ENCODE measurements at regions not wholly inside any gene's neighbourhood (a gene's known extent, or its start where the extent isn't known, plus 50 kb on each side); places are given as distances from the start of the nearest gene placed in this dataset.

DNA sequence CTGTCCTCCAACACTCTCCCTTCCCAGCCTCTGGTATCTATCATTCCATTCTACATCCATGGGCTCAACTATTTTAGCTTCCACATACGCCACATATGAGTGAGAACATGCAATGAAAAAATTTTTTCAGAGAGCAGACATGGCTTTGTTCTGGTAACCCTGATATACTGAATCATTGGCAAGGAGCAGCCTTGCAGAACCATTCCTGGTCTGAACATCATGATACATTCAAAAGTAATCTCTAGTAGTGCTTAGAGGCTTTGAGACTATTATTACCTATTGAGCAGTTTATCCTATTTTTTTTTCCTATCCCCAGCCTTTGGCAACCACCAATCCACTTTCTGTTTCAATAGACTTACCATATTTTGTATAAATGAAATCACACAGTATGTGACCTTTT, 393.1 kb upstream of the KCNH7 start:
- DNase-seq (no peak), ATAC-seq (no peak)
- Histone ChIP-seq H3K27ac (ENCODE audit: low read length) (no peak overlapping the region), H3K4me3 (ENCODE audit: low read length) (no peak overlapping the region), H3K4me1 (ENCODE audit: control insufficient read depth, insufficient read depth, low read length) (no peaks in the 10 kb centered on the region), H3K9me3 (ENCODE audit: control insufficient read depth, low read length) (no peaks in the 10 kb centered on the region), H3K27me3 (ENCODE audit: control insufficient read depth, insufficient read depth) (no peaks in the 10 kb centered on the region)
- intact Hi-C loops (cut with DNase I), result no loop called here
- WGBS, result 88% methylated on average over 1 of the region's 1 CpG

DNA sequence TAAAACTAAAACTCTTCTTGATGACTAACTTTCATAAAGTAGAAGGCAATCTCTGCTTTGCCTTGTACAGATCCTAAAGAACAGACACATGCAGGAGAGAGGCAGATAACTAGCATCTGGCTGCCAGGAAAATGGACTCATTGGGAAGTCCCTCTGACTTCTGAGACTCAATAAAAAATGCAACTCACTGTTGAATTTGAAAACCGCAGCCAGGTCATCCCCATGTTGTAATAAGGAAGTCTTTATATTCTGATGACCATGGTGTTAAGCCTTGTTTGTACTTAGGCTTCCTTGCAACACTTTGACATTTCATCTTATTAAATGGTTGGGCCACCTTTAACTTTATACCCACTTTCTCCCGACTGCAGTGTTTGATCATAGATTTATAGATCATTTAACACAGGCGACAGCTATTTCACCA, 375.1 kb upstream of the KCNH7 start:
- Histone ChIP-seq H3K9me3 (ENCODE audit: control insufficient read depth, low read length) (no peaks in the 10 kb centered on the region), H3K4me1 (ENCODE audit: control insufficient read depth, insufficient read depth, low read length) (no peaks in the 10 kb centered on the region), H3K27ac (ENCODE audit: low read length) (no peak overlapping the region), H3K27me3 (ENCODE audit: control insufficient read depth, insufficient read depth) (no peaks in the 10 kb centered on the region), H3K4me3 (ENCODE audit: low read length) (no peak overlapping the region)
- no peak for DNase-seq
- ATAC-seq, result no peak
- intact Hi-C loops (cut with DNase I), result no loop called here
- 82% methylated on average over 3 of the region's 3 CpGs for WGBS

DNA sequence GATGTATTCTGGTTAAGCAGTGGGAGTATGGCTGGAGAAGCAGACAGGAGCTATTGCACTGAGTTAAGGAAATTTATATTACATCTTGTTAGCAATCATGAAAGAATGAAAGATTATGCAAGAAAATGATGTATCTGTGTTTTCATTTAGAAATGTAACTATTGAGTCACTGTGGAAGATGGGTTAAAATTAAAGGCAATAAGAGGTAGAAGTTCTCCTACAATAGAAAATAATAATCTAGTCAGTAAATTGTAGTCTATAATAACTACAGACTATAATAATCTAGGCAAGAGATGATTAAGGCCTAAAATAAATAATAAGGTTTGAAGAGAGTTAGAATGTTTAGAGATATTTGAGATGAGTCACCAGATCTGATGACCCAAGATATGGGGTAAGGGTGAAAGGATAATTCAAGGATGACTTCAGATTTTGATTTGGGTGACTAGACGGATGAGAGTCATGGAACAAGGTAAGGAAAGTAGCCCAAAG, 371.9 kb upstream of the KCNH7 start:
- DNase-seq, result no peak
- H3K4me3 ChIP-seq (ENCODE audit: low read length), result no peak overlapping the region
- no peaks in the 10 kb centered on the region for H3K9me3 ChIP-seq (ENCODE audit: control insufficient read depth, low read length)
- H3K27ac ChIP-seq (ENCODE audit: low read length), result no peak overlapping the region
- H3K27me3 ChIP-seq (ENCODE audit: control insufficient read depth, insufficient read depth), result no peaks in the 10 kb centered on the region
- 87% methylated on average over 1 of the region's 1 CpG for WGBS
- intact Hi-C loops (cut with DNase I), result no loop called here
- H3K4me1 ChIP-seq (ENCODE audit: control insufficient read depth, insufficient read depth, low read length), result no peaks in the 10 kb centered on the region
- no peak for ATAC-seq

DNA sequence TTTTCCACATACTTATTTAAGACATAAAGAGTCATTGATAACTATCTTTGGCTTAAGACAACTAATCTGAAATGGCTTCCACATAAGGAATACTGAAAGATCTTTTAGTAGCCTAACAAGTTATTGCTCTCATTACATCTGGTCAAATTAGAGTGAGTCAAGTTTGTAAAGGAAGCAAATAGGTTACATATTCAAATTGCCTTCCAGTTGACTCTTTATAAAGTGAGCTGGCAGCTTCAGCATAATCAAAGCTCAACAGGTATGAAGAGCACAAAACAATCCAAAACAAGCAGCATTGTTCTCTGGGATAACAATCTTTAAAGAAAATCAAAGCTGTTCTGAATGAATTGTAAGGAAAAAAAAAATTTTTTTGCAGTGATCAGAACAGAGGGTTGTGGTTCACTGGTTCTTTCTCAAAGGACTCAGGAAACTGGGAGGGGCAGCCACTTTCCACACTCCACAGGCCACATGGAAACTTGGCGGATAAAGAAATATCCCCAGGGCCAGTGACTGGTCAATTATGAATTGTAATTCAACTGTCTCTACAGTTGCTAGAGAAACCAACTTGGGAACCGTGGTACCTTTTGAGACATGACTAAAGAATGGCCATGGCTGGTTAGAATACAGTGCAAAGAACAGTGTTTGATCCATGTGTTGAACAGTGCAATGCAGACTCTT, 369.3 kb upstream of the KCNH7 start:
- Histone ChIP-seq H3K27me3 (ENCODE audit: control insufficient read depth, insufficient read depth) (no peaks in the 10 kb centered on the region), H3K4me3 (ENCODE audit: low read length) (no peak overlapping the region), H3K9me3 (ENCODE audit: control insufficient read depth, low read length) (no peaks in the 10 kb centered on the region), H3K4me1 (ENCODE audit: control insufficient read depth, insufficient read depth, low read length) (no peaks in the 10 kb centered on the region), H3K27ac (ENCODE audit: low read length) (no peak overlapping the region)
- intact Hi-C loops (cut with DNase I), result no loop called here
- DNase-seq (no peak), ATAC-seq (no peak)
- 75% methylated on average over 2 of the region's 2 CpGs for WGBS

DNA sequence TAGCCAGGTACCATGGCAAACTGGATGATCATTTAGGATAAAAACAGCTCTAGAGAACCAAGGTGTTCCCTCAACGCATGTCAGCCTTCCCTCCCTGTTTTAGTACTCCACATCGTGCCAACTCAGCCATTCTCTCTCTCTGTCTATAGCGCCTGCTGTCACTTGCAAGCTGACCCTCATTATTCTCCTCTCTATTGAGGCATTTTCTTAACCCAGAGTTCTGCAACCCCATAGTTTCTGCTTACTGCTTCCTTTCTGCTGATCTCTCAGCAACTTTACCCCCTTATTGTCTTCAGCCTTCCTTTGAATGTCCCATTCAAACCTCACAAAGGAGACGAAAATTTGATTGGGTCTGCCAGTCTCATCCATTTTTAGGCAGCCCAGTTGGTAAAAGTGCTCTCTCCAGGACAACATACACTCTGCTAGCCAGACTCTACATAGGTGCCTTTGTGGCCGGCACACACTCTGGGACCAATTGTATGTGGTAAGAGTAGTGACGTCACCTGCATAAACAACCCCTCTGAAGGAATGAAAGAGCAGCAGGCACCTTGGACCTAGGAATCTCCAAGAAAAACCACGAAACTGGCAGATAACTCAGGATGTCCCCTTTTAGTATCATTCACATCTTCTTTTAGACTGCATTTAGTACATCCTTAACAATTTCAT, 367.2 kb upstream of the KCNH7 start:
- no peak for ATAC-seq
- DNase-seq, result no peak
- 69% methylated on average over 7 of the region's 7 CpGs for WGBS
- Histone ChIP-seq H3K9me3 (ENCODE audit: control insufficient read depth, low read length) (no peaks in the 10 kb centered on the region), H3K27ac (ENCODE audit: low read length) (no peak overlapping the region), H3K4me3 (ENCODE audit: low read length) (no peak overlapping the region), H3K4me1 (ENCODE audit: control insufficient read depth, insufficient read depth, low read length) (no peaks in the 10 kb centered on the region), H3K27me3 (ENCODE audit: control insufficient read depth, insufficient read depth) (no peaks in the 10 kb centered on the region)
- intact Hi-C loops (cut with DNase I), result no loop called here

DNA sequence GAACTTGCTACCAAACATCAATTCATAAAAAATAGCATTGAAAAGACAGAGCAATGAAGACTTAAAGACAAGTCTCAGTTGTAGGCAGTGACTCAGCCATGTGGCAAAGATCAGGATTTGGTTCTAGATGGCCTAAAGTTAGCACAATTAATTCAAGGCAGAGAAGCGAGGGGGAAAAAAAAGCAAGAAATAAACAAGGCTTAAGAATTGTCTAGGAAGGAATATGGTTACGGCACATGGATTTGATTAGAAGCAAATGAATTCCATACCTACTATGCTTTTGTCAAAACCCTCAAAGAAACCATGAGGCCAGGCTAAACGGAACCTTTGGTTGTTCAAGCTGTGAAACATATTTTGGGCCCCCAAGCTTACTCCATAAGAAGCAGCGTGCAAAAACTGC, 362.2 kb upstream of the KCNH7 start:
- WGBS, result 89% methylated on average over 4 of the region's 4 CpGs
- Histone ChIP-seq H3K4me3 (ENCODE audit: low read length) (no peak overlapping the region), H3K4me1 (ENCODE audit: control insufficient read depth, insufficient read depth, low read length) (no peaks in the 10 kb centered on the region), H3K9me3 (ENCODE audit: control insufficient read depth, low read length) (no peaks in the 10 kb centered on the region), H3K27me3 (ENCODE audit: control insufficient read depth, insufficient read depth) (no peaks in the 10 kb centered on the region), H3K27ac (ENCODE audit: low read length) (no peak overlapping the region)
- intact Hi-C loops (cut with DNase I), result no loop called here
- DNase-seq (no peak), ATAC-seq (no peak)

DNA sequence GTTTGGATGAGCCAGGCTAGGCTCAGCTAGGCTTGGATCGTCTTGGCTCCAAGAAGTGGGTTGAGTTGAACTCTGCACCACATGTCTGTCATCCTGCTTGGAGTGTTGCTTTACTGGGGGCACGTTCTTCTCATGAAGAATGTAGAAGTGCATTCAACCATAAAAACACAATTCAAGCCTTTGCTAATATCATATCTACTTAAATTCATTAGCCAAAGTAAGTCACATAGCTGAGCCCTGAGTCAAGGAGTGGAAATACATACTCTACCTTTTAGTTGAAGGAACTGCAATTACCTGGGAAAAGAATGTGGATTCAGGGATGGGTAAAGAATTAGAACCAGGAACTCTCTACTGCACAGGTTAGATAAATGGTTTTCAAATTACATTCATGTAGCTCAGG, 360.4 kb upstream of the KCNH7 start:
- H3K27ac ChIP-seq (ENCODE audit: low read length), result no peak overlapping the region
- no peak overlapping the region for H3K4me3 ChIP-seq (ENCODE audit: low read length)
- H3K4me1 ChIP-seq (ENCODE audit: control insufficient read depth, insufficient read depth, low read length), result no peaks in the 10 kb centered on the region
- no peaks in the 10 kb centered on the region for H3K9me3 ChIP-seq (ENCODE audit: control insufficient read depth, low read length)
- 78% methylated on average over 2 of the region's 2 CpGs for WGBS
- intact Hi-C loops (cut with DNase I), result loop anchor here in 2 of 4 donors (10.0 kb wide), 1 partner anchor 1236 kb away; no protein-coding TSS in a partner anchor
- DNase-seq (no peak), ATAC-seq (no peak)
- H3K27me3 ChIP-seq (ENCODE audit: control insufficient read depth, insufficient read depth), result no peaks in the 10 kb centered on the region

DNA sequence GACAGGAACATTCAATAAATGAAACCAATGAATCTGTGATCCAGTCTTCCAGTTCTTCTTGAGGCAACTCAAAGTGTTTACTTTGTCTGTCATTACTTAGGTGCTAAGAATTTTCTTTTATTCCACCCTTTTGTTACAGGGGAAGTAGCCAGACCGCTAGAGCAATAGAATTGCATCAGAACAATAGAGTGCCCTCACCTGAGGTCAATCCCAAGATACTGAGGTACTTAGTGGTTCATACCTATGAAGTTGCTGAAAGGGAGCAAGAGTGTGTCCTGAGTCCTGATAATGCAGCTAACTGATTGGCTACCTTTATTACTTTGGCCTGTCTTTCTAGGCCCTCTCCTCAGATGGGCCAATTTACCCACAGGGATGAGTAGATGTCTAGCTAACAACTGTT, 359.4 kb upstream of the KCNH7 start:
- intact Hi-C loops (cut with DNase I), result loop anchor here in 2 of 4 donors (10.0 kb wide), 1 partner anchor 1237 kb away; no protein-coding TSS in a partner anchor
- 87% methylated on average over 1 of the region's 1 CpG for WGBS
- H3K4me3 ChIP-seq (ENCODE audit: low read length), result no peak overlapping the region
- no peaks in the 10 kb centered on the region for H3K4me1 ChIP-seq (ENCODE audit: control insufficient read depth, insufficient read depth, low read length)
- H3K27me3 ChIP-seq (ENCODE audit: control insufficient read depth, insufficient read depth), result no peaks in the 10 kb centered on the region
- no peak overlapping the region for H3K27ac ChIP-seq (ENCODE audit: low read length)
- no peaks in the 10 kb centered on the region for H3K9me3 ChIP-seq (ENCODE audit: control insufficient read depth, low read length)
- DNase-seq, result no peak
- ATAC-seq, result no peak

DNA sequence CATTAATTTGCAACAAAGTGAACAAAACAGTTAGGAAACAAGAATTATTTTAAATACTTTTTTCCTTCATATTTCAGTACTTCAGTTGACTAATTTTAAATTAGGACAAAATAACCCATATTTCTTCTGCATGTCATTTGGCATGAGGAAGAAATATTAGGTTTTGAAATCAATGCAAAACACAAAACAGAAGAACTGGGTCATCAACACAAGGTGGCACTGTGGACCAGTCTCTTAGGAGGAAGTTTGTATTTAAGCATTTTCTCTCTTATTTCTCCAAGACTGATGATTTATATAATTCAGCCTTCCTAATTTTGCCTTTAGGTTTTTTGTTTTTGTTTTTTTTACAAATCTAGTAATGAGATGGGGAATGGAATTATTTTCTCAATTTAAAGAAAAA, 352.8 kb upstream of the KCNH7 start:
- Histone ChIP-seq H3K27ac (ENCODE audit: low read length) (no peak overlapping the region), H3K4me3 (ENCODE audit: low read length) (no peak overlapping the region), H3K27me3 (ENCODE audit: control insufficient read depth, insufficient read depth) (no peaks in the 10 kb centered on the region), H3K9me3 (ENCODE audit: control insufficient read depth, low read length) (no peaks in the 10 kb centered on the region), H3K4me1 (ENCODE audit: control insufficient read depth, insufficient read depth, low read length) (no peaks in the 10 kb centered on the region)
- no peak for DNase-seq
- ATAC-seq, result no peak
- intact Hi-C loops (cut with DNase I), result loop anchor here in 3 of 4 donors (5.0 to 10.0 kb wide), 2 partner anchors 1241 to 1243 kb away; no protein-coding TSS in a partner anchor

DNA sequence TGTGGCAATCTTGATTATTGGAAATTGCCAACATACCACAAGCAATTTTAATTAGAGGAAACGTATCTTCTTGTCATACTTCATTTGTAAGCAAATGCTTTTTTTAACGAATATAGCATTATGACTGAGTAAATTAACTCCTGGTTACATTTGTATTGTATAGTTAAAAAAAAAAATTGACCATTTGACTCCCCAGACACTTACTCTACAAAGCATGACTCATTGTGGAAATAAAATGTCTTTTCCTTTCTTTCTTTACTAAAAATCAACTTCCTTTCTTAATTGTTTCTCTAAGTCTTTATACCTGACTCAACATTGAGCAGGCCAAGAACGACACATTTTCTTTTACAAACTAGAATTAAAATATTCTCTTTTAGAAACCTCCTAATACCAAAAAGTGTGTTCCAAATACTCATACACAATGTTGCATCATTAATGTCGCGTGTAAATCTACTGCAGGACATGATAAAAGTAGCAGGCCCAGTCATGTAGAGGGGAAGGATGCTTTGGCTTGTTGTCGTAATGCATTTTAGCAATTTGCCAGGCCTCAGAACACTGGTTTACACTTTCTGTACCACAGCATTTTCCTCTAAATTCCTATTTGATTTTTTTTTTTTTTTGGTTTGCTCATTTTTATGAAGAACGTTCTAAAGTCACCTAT, 349.6 kb upstream of the KCNH7 start:
- no peak for ATAC-seq
- no peak for DNase-seq
- Histone ChIP-seq H3K27me3 (ENCODE audit: control insufficient read depth, insufficient read depth) (no peaks in the 10 kb centered on the region), H3K4me1 (ENCODE audit: control insufficient read depth, insufficient read depth, low read length) (no peaks in the 10 kb centered on the region), H3K9me3 (ENCODE audit: control insufficient read depth, low read length) (no peaks in the 10 kb centered on the region), H3K4me3 (ENCODE audit: low read length) (no peak overlapping the region), H3K27ac (ENCODE audit: low read length) (no peak overlapping the region)
- intact Hi-C loops (cut with DNase I), result loop anchor here in 1 of 4 donors (10.0 kb wide), 1 partner anchor 1287 kb away; no protein-coding TSS in a partner anchor
- 76% methylated on average over 7 of the region's 7 CpGs for WGBS

DNA sequence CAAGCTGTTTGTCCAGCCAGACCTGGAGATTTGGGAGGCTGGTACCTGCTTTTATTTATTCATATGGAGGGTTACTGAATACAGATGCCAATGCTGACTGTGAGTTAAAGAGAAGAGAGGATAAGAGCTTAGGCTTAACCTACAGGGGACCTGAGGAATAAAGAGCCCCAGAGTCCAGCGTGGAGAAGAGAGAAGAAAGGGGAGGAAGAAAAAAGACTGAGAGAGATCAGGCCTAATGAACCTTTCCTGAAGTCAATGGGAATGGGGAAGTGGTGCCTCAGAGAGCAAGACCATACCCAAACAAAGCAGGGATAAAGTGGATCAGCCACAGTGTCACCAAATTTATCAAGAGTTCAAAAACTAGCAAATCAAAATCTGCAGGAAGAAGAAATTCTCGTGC, 348.6 kb upstream of the KCNH7 start:
- Histone ChIP-seq H3K27me3 (ENCODE audit: control insufficient read depth, insufficient read depth) (no peaks in the 10 kb centered on the region), H3K27ac (ENCODE audit: low read length) (no peak overlapping the region), H3K9me3 (ENCODE audit: control insufficient read depth, low read length) (no peaks in the 10 kb centered on the region), H3K4me1 (ENCODE audit: control insufficient read depth, insufficient read depth, low read length) (no peaks in the 10 kb centered on the region), H3K4me3 (ENCODE audit: low read length) (no peak overlapping the region)
- DNase-seq (no peak), ATAC-seq (no peak)
- WGBS, result 75% methylated on average over 2 of the region's 2 CpGs
- intact Hi-C loops (cut with DNase I), result loop anchor here in 1 of 4 donors (10.0 kb wide), 1 partner anchor 1288 kb away; no protein-coding TSS in a partner anchor
